ENCODE measurements at regions not wholly inside any gene's neighbourhood (a gene's known extent, or its start where the extent isn't known, plus 50 kb on each side); places are given as distances from the start of the nearest gene placed in this dataset.

- H3K4me2 ChIP-seq (ENCODE audit: low read length): no peak overlapping the region
- H3K9me3 ChIP-seq (ENCODE audit: control insufficient read depth, insufficient read depth, low read length): no peaks in the 10 kb centered on the region
- no peak overlapping the region for H3K27ac ChIP-seq (ENCODE audit: low read depth, low read length)
- H3F3A ChIP-seq (ENCODE audit: control insufficient read depth, insufficient read depth): no peaks in the 10 kb centered on the region
- no peaks in the 10 kb centered on the region for H3K9me2 ChIP-seq (replicated peaks; ENCODE audit: control insufficient read depth, low read length)
- TF ChIP-seq EZH2phosphoT487 (IDR thresholded peaks at IDR 0.05; ENCODE audit: borderline replicate concordance, low read length) (no peak), CTCF (IDR thresholded peaks at IDR 0.05; ENCODE audit: low read depth, low read length, poor library complexity, severe bottlenecking) (no peak)
- H3K79me2 ChIP-seq (ENCODE audit: control insufficient read depth, low read length): no peaks in the 10 kb centered on the region
- no peaks in the 10 kb centered on the region for H4K20me1 ChIP-seq (ENCODE audit: control insufficient read depth, insufficient read depth, low read depth, low read length)
- no peak overlapping the region for H3K4me3 ChIP-seq (ENCODE audit: low read length)
- H3K4me1 ChIP-seq (ENCODE audit: control insufficient read depth, low read length): peaks cover 8% of the 10 kb centered on the region; the same call in 1 of the 2 replicates
- no peaks in the 10 kb centered on the region for H3K27me3 ChIP-seq (ENCODE audit: control insufficient read depth, low read length)
- no peaks in the 10 kb centered on the region for H3K36me3 ChIP-seq (ENCODE audit: control insufficient read depth, low read length)
These were observed 121.7 kb upstream of the DUSP10 start for GRCh38 chr1:221863635-221864034.

- H3K4me2 ChIP-seq (ENCODE audit: low read length): no peak overlapping the region
- H3K9me3 ChIP-seq (ENCODE audit: control insufficient read depth, insufficient read depth, low read length): no peaks in the 10 kb centered on the region
- no peaks in the 10 kb centered on the region for H3K9me2 ChIP-seq (replicated peaks; ENCODE audit: control insufficient read depth, low read length)
- no peaks in the 10 kb centered on the region for H3K36me3 ChIP-seq (ENCODE audit: control insufficient read depth, low read length)
- no peaks in the 10 kb centered on the region for H3F3A ChIP-seq (ENCODE audit: control insufficient read depth, insufficient read depth)
- peaks cover 8% of the 10 kb centered on the region; the same call in 1 of the 2 replicates for H3K4me1 ChIP-seq (ENCODE audit: control insufficient read depth, low read length)
- H3K27ac ChIP-seq (ENCODE audit: low read depth, low read length): no peak overlapping the region
- no peaks in the 10 kb centered on the region for H3K27me3 ChIP-seq (ENCODE audit: control insufficient read depth, low read length)
- TF ChIP-seq EZH2phosphoT487 (IDR thresholded peaks at IDR 0.05; ENCODE audit: borderline replicate concordance, low read length): no peak
- no peak for TF ChIP-seq CTCF (IDR thresholded peaks at IDR 0.05; ENCODE audit: low read depth, low read length, poor library complexity, severe bottlenecking)
- no peaks in the 10 kb centered on the region for H3K79me2 ChIP-seq (ENCODE audit: control insufficient read depth, low read length)
- no peak overlapping the region for H3K4me3 ChIP-seq (ENCODE audit: low read length)
- no peaks in the 10 kb centered on the region for H4K20me1 ChIP-seq (ENCODE audit: control insufficient read depth, insufficient read depth, low read depth, low read length)
These were observed 121.1 kb upstream of the DUSP10 start for GRCh38 chr1:221862971-221863370.

DNA sequence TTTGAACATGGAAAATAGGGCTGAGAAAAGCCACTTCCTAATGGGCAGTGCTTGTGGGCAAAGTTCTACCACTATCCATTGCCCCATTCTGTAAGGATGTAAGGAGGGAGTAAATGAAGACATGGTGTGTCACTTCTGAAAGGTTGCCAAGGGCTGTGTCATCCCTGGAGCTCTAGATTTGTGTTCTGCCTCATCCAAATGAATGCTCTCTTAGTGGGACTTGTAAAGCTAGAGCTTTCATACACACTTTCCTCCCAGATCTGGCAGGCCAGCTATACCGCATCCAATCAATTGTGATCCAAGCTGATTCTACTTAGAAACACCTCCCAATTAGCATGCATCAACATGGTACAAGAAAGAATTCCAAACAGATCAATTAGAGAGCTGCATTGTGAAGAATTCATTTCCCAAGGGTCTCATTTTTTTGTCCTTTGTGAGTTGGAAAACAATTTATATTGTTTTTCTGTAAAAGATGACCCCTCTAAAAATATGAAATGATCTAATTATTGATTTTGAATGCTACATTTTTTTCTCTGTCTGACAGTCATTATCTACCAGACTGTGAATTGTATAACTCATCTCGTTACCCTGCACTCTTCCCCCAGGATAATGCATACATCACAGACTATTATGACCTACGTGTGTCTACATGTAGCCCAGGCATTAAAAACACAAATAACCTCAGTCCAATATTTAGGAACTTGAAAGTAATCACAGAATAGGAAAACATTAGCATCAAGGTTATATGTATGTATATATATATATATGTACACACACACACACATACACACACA is 117.1 kb upstream of the DUSP10 start:
- Histone ChIP-seq H4K20me1 (ENCODE audit: control insufficient read depth, insufficient read depth, low read depth, low read length) (no peaks in the 10 kb centered on the region), H3K9me3 (ENCODE audit: control insufficient read depth, insufficient read depth, low read length) (no peaks in the 10 kb centered on the region), H3K27me3 (ENCODE audit: control insufficient read depth, low read length) (no peaks in the 10 kb centered on the region), H3K9me2 (replicated peaks; ENCODE audit: control insufficient read depth, low read length) (no peaks in the 10 kb centered on the region), H3K4me1 (ENCODE audit: control insufficient read depth, low read length) (peaks cover 8% of the 10 kb centered on the region; the same call in 1 of the 2 replicates), H3K4me3 (ENCODE audit: low read length) (no peak overlapping the region), H3K27ac (ENCODE audit: low read depth, low read length) (no peak overlapping the region), H3K4me2 (ENCODE audit: low read length) (no peak overlapping the region), H3K36me3 (ENCODE audit: control insufficient read depth, low read length) (no peaks in the 10 kb centered on the region), H3F3A (ENCODE audit: control insufficient read depth, insufficient read depth) (no peaks in the 10 kb centered on the region), H3K79me2 (ENCODE audit: control insufficient read depth, low read length) (no peaks in the 10 kb centered on the region)
- TF ChIP-seq CTCF (IDR thresholded peaks at IDR 0.05; ENCODE audit: low read depth, low read length, poor library complexity, severe bottlenecking) (no peak), EZH2phosphoT487 (IDR thresholded peaks at IDR 0.05; ENCODE audit: borderline replicate concordance, low read length) (no peak)
